Loucy (cell line): ENCODE measurements at regions not wholly inside any gene's neighbourhood (a gene's known extent, or its start where the extent isn't known, plus 50 kb on each side); places are given as distances from the start of the nearest gene placed in this dataset.

Source experiments
- CTCF ChIP-seq: fragments of 200-600 bp; sonication (generic); conservative IDR thresholded peaks from 2 replicates; pipeline ENCODE4 v1.5.1; 2014; ENCODE audit warnings: mild to moderate bottlenecking, antibody characterized with exemption, low read length
- EZH2phosphoT487 ChIP-seq: fragments of 200-600 bp; IDR thresholded peaks from 2 replicates; pipeline ENCODE4 v1.6.1; 2018; ENCODE audit warnings: antibody characterized with exemption, mild to moderate bottlenecking, moderate library complexity, borderline replicate concordance

GRCh38 chr3:72039677-72040076 is 254.7 kb upstream of the PROK2 start:
- TF ChIP-seq CTCF (no peak), EZH2phosphoT487 (no peak)
